ENCODE measurements at regions not wholly inside any gene's neighbourhood (a gene's known extent, or its start where the extent isn't known, plus 50 kb on each side); places are given as distances from the start of the nearest gene placed in this dataset.
"Not testable (repeated sequence)": the region's sequence is repeated elsewhere in the genome, so short reads cannot be mapped to it uniquely, and the experiment has no call there.

DNA sequence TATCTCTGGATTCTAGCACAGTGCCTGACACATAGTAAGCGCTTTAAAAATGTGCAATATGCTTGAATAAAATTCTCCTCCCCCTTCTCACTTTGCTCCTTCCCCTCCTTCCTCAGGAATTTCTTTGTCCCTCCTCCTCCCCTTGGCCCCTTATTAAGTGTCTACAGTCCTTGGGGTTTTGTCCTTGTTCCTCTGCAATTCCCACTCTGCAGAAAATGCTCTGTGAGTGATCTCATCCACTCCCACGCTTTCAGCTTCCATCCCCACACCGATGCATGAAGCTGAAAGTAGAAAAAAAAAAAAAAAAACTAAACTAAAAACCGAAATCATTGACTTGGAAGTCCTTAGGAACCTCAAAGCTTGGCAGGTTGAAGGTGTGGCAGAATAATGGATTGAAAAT lies 273.6 kb downstream of the RRAGC start:
- ATAC-seq (ENCODE audit: low read depth) = no peak
- Histone ChIP-seq H3K27me3 (ENCODE audit: insufficient read depth, poor library complexity, severe bottlenecking) (no peaks in the 10 kb centered on the region), H3K4me3 (ENCODE audit: severe bottlenecking) (no peak overlapping the region), H3K4me1 (ENCODE audit: insufficient read depth, poor library complexity, severe bottlenecking) (no peaks in the 10 kb centered on the region), H3K36me3 (ENCODE audit: low read depth) (no peaks in the 10 kb centered on the region), H3K27ac (ENCODE audit: poor library complexity, severe bottlenecking) (no peak overlapping the region), H3K9me3 (ENCODE audit: severe bottlenecking) (no peaks in the 10 kb centered on the region)
- TF ChIP-seq, protein P1, sequence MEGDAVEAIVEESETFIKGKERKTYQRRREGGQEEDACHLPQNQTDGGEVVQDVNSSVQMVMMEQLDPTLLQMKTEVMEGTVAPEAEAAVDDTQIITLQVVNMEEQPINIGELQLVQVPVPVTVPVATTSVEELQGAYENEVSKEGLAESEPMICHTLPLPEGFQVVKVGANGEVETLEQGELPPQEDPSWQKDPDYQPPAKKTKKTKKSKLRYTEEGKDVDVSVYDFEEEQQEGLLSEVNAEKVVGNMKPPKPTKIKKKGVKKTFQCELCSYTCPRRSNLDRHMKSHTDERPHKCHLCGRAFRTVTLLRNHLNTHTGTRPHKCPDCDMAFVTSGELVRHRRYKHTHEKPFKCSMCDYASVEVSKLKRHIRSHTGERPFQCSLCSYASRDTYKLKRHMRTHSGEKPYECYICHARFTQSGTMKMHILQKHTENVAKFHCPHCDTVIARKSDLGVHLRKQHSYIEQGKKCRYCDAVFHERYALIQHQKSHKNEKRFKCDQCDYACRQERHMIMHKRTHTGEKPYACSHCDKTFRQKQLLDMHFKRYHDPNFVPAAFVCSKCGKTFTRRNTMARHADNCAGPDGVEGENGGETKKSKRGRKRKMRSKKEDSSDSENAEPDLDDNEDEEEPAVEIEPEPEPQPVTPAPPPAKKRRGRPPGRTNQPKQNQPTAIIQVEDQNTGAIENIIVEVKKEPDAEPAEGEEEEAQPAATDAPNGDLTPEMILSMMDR (IDR thresholded peaks at IDR 0.05; ENCODE audit: poor library complexity, severe bottlenecking) = no peak
- DNase-seq (ENCODE audit: low spot score) = no peak

DNA sequence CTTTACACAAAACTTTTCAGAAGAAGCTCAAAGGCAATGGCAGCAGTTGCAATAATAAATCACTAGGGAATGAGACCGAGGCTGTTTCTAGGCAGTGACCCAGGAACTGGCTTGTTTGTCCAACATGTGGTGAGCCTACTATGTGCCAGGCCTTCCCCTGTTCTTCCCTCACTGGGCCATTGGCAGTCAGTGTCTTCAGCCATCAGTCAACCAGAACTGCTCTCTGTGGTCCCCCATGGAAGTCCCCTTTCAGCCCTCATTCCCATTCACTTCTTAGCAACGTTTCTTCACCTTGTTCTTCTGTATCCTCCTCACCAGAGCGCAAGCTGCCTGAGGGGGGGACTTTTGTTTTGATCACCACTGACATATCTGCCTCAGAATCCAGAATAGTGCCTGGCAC lies 274.1 kb downstream of the RRAGC start:
- DNase-seq (ENCODE audit: low spot score) = no peak
- ATAC-seq (ENCODE audit: low read depth) = no peak
- H3K4me3 ChIP-seq (ENCODE audit: severe bottlenecking) = no peak overlapping the region
- TF ChIP-seq, protein P1 (IDR thresholded peaks at IDR 0.05; ENCODE audit: poor library complexity, severe bottlenecking) = no peak
- no peaks in the 10 kb centered on the region for H3K4me1 ChIP-seq (ENCODE audit: insufficient read depth, poor library complexity, severe bottlenecking)
- no peaks in the 10 kb centered on the region for H3K9me3 ChIP-seq (ENCODE audit: severe bottlenecking)
- no peaks in the 10 kb centered on the region for H3K36me3 ChIP-seq (ENCODE audit: low read depth)
- H3K27me3 ChIP-seq (ENCODE audit: insufficient read depth, poor library complexity, severe bottlenecking) = no peaks in the 10 kb centered on the region
- H3K27ac ChIP-seq (ENCODE audit: poor library complexity, severe bottlenecking) = no peak overlapping the region

DNA sequence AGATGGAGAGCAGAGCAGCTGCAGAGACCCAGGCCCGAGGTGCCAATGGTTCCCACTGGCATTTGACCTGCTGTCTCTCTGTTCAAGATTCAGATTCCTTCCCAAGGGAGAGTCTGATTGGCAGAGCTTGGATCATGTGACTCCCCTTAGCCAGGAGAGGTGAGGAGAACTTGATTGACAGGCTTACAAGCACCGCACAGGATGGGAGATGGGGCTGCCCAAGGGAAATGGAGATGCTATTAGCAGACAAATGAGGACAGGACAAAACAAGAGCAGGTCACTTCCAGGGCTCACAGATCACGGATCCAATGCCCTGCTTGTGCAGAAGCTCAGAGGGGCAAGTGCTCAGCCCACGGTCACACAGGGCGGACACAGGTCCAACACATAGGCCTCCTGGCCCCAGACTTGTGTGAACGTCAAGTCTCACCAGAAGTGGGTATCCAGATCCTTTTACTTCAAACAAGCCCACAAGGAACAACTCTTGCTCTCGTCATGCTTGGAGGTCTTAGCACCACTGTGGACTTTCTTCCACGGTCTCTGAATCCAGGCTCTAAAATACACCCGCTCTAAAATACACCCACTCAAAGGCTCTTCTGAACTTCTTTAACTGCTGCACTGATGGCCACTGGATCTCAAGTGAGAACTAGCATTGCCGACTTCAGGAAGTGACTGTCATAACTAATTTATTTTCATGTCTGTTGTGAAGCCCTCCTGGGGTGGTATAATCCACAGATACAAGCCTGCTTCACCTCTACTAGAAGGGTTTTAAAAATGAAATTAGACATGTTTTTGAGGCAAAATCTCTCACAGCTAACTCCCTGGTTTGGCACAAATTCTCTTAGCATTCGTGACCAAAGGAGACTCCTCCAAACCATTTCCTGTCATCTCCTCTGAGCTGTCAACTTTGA lies 274.9 kb downstream of the RRAGC start:
- H3K27ac ChIP-seq (ENCODE audit: poor library complexity, severe bottlenecking) = no peak overlapping the region
- no peak for ATAC-seq (ENCODE audit: low read depth)

DNA sequence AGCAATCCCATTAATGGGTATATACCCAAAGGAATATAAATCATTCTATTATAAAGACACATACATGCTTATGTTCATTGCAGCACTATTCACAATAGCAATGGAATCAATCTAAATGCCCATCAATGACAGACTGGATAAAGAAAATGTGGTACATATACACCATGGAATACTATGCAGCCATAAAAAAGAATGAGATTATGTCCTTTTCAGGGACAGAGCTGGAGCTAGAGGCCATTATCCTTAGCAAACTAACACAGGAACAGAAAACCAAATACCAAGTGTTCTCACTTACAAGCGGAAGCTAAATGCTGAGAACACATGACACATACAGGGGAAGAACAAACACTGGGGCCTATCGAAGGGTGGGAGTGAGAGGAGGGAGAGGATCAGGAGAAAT lies 276.3 kb downstream of the RRAGC start:
- ATAC-seq (ENCODE audit: low read depth); H3K36me3 ChIP-seq (ENCODE audit: low read depth); DNase-seq (ENCODE audit: low spot score); H3K9me3 ChIP-seq (ENCODE audit: severe bottlenecking); H3K4me1 ChIP-seq (ENCODE audit: insufficient read depth, poor library complexity, severe bottlenecking); H3K27ac ChIP-seq (ENCODE audit: poor library complexity, severe bottlenecking); H3K4me3 ChIP-seq (ENCODE audit: severe bottlenecking): not testable (repeated sequence)
- peaks cover 15% of the 10 kb centered on the region for H3K27me3 ChIP-seq (ENCODE audit: insufficient read depth, poor library complexity, severe bottlenecking)

More for the DNA sequence above, 274.9 kb downstream of the RRAGC start:
- TF ChIP-seq, protein P1 (IDR thresholded peaks at IDR 0.05; ENCODE audit: poor library complexity, severe bottlenecking) = no peak
- no peaks in the 10 kb centered on the region for H3K36me3 ChIP-seq (ENCODE audit: low read depth)
- no peaks in the 10 kb centered on the region for H3K9me3 ChIP-seq (ENCODE audit: severe bottlenecking)
- H3K4me3 ChIP-seq (ENCODE audit: severe bottlenecking) = no peak overlapping the region
- DNase-seq (ENCODE audit: low spot score) = no peak
- H3K4me1 ChIP-seq (ENCODE audit: insufficient read depth, poor library complexity, severe bottlenecking) = no peaks in the 10 kb centered on the region
- H3K27me3 ChIP-seq (ENCODE audit: insufficient read depth, poor library complexity, severe bottlenecking) = peaks cover under 1% of the 10 kb centered on the region

DNA sequence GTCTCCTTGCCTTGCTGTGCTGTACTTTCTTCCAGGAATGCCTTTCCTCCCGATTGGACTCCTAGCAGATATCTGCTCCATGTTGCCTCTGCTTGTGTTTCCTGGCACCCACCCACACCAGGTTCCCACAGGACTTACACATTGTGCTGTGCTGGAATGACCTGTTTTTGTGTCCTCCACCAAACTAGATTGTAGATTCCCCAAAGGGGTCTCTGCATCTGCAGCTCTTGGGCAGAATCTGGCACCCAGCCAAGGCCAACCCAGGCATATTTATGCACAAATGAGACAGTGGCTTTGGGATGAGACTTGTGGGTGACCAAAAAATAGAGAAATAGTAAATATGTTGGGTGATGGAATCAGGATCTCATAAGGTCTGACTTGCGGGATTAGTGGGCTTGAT lies 278.2 kb downstream of the RRAGC start:
- no peaks in the 10 kb centered on the region for H3K36me3 ChIP-seq (ENCODE audit: low read depth)
- no peaks in the 10 kb centered on the region for H3K4me1 ChIP-seq (ENCODE audit: insufficient read depth, poor library complexity, severe bottlenecking)
- TF ChIP-seq, protein P1 (IDR thresholded peaks at IDR 0.05; ENCODE audit: poor library complexity, severe bottlenecking) = no peak
- DNase-seq (ENCODE audit: low spot score) = no peak
- H3K27ac ChIP-seq (ENCODE audit: poor library complexity, severe bottlenecking) = no peak overlapping the region
- no peak for ATAC-seq (ENCODE audit: low read depth)
- H3K4me3 ChIP-seq (ENCODE audit: severe bottlenecking) = no peak overlapping the region
- H3K27me3 ChIP-seq (ENCODE audit: insufficient read depth, poor library complexity, severe bottlenecking) = peaks cover 30% of the 10 kb centered on the region
- H3K9me3 ChIP-seq (ENCODE audit: severe bottlenecking) = no peaks in the 10 kb centered on the region

Measured in RWPE2 (cell line).